SK-N-SH (cell line): ENCODE measurements at regions not wholly inside any gene's neighbourhood (a gene's known extent, or its start where the extent isn't known, plus 50 kb on each side); places are given as distances from the start of the nearest gene placed in this dataset.

Source experiments
- CTCF ChIP-seq: fragments of 200-600 bp; sonication (generic); IDR thresholded peaks from 2 replicates; pipeline ENCODE4 v1.6.1; 2017; ENCODE audit warnings: antibody characterized with exemption, mild to moderate bottlenecking, moderate library complexity
- GABPA ChIP-seq: IDR thresholded peaks from 2 replicates; pipeline ENCODE4 v1.4.0; 2012; ENCODE audit warnings: low read depth, mild to moderate bottlenecking
- JUND ChIP-seq: IDR thresholded peaks from 2 replicates; pipeline ENCODE4 v1.4.0; 2012
- POLR2AphosphoS5 ChIP-seq: IDR thresholded peaks from 2 replicates; pipeline ENCODE4 v1.6.1; 2012; ENCODE audit warnings: low read depth, low read length
- SMC3 ChIP-seq: IDR thresholded peaks from 2 replicates; pipeline ENCODE4 v1.6.1; 2012; ENCODE audit warnings: low read depth, low read length, improper control_type of control experiment
- TCF12 ChIP-seq: IDR thresholded peaks from 2 replicates; pipeline ENCODE4 v1.4.0; 2012
- USF1 ChIP-seq: IDR thresholded peaks from 2 replicates; pipeline ENCODE4 v1.4.0; 2012; ENCODE audit warnings: low read depth, borderline replicate concordance
- USF2 ChIP-seq: fragments of 150-350 bp; IDR thresholded peaks from 2 replicates; pipeline ENCODE4 v1.6.1; 2017; ENCODE audit warnings: antibody characterized with exemption, low read length, low read depth, borderline replicate concordance
- YY1 ChIP-seq: IDR thresholded peaks from 2 replicates; pipeline ENCODE4 v1.4.0; 2012; ENCODE audit warnings: low read depth, mild to moderate bottlenecking

- no peak for TF ChIP-seq TCF12
- TF ChIP-seq YY1, result no peak
- no peak for TF ChIP-seq USF2
- no peak for TF ChIP-seq SMC3
- TF ChIP-seq POLR2AphosphoS5, result no peak
- TF ChIP-seq GABPA, result no peak
- TF ChIP-seq CTCF, result no peak
- TF ChIP-seq USF1, result no peak
- no peak for TF ChIP-seq JUND
Measured at GRCh38 chr5:50967009-50967562, 300.6 kb downstream of the PARP8 start.
